Breast epithelium (tissue), 4 donors: ENCODE measurements at regions not wholly inside any gene's neighbourhood (a gene's known extent, or its start where the extent isn't known, plus 50 kb on each side); places are given as distances from the start of the nearest gene placed in this dataset.

ENCODE experiments used
- DNase-seq, 2 donors: peaks; one replicate each; pipeline ENCODE4 v3.0.0-alpha.2; 2019; ENCODE audit warnings: low spot score in 2 of 2
- H3K27ac ChIP-seq, 2 donors: fragments of 200-600 bp; sonication (generic) in 1 of 2; one replicate each; pipeline ENCODE4 v1.5.1; 2016 to 2019; ENCODE audit warnings: mild to moderate bottlenecking in 1 of 2
- H3K27me3 ChIP-seq, 2 donors: fragments of 200-600 bp; sonication (generic) in 1 of 2; one replicate each; pipeline versions ENCODE4 v1.5.1 to v1.6.0; 2017 to 2019; ENCODE audit warnings: control low read depth in 1 of 2, mild to moderate bottlenecking in 1 of 2
- H3K36me3 ChIP-seq: fragments of 200-600 bp; one replicate; pipeline ENCODE4 v1.5.1; 2019
- H3K4me1 ChIP-seq, 2 donors: fragments of 200-600 bp; sonication (generic); one replicate each; pipeline ENCODE4 v1.5.1; 2016 to 2019; ENCODE audit warnings: control low read depth in 1 of 2
- H3K4me3 ChIP-seq, 3 donors: fragments of 200-600 bp; sonication (generic); 1 replicate in 2 of 3; 2 replicates in 1 of 3; pipeline ENCODE4 v1.5.1; 2016 to 2019; ENCODE audit warnings: mild to moderate bottlenecking in 3 of 3, moderate library complexity in 2 of 3
- H3K9me3 ChIP-seq, 2 donors: fragments of 200-600 bp; sonication (generic) in 1 of 2; one replicate each; pipeline ENCODE4 v1.5.1; 2016 to 2019; ENCODE audit warnings: control low read depth in 1 of 2
- CTCF ChIP-seq, 3 donors: fragments of 450-650 bp; IDR thresholded peaks; one replicate each; pipeline ENCODE4 v1.5.1; 2016 to 2017; ENCODE audit warnings: antibody characterized with exemption in 3 of 3, mild to moderate bottlenecking in 3 of 3, moderate library complexity in 3 of 3
- POLR2A ChIP-seq: fragments of 450-650 bp; IDR thresholded peaks from one replicate; pipeline ENCODE4 v1.6.1; 2016; ENCODE audit warnings: antibody characterized with exemption, mild to moderate bottlenecking, moderate library complexity
- POLR2AphosphoS5 ChIP-seq, 3 donors: sonication (generic); formaldehyde crosslinking; IDR thresholded peaks; one replicate each; pipeline ENCODE4 v1.6.1; 2017; ENCODE audit warnings: antibody characterized with exemption in 3 of 3
- intact Hi-C: fragments of 100-400 bp; cut with DNase I; formaldehyde crosslinking; loops from one replicate; pipeline ENCODE4 v1.15.1; 2023; ENCODE audit warnings: low total_unique reads

DNA sequence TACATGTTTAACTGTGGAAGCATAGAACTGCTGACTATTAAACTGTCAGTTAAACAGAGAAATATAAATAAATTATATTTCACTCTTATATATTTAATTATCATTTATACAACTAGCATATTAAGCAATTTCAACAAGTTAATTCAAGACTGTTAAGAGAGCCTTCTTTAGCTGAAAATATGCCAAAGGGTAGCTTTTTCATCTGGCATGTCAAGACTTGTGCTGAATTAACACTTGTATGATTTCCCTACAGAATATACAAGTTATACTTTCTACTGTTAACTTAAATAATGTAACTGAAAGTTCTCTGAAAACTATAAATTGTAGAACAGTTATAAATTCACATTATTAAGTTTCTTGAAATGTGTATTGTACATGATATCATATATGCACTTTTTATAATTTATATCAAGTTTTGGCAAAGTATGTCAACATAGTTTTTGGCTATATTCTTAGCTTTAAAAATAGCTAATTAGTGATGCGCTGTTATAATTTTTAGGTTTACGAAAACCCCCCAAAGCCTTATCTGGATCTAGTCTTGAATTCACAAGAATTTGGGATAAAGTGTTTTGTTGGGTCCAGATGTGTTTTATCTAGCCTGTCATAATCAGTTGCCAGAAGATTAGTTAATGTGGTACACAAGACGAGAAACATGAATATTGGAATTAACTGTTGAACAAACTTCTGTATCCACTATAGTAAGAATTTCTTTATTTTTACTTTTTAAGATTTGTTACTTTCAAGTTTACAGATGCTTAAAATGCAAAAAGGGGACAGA, 231.1 kb upstream of the FOXP2 start:
- no peak for TF ChIP-seq POLR2A
- TF ChIP-seq POLR2AphosphoS5 (IDR thresholded peaks at IDR 0.05), result no peak
- no peak for TF ChIP-seq CTCF (IDR thresholded peaks at IDR 0.05)
- Histone ChIP-seq H3K4me3 (no peak overlapping the region), H3K27ac (no peak overlapping the region), H3K4me1 (no peaks in the 10 kb centered on the region), H3K36me3 (no peaks in the 10 kb centered on the region), H3K27me3 (no peaks in the 10 kb centered on the region), H3K9me3 (no peaks in the 10 kb centered on the region)
- DNase-seq, result no peak
- intact Hi-C loops, result no loop called here

DNA sequence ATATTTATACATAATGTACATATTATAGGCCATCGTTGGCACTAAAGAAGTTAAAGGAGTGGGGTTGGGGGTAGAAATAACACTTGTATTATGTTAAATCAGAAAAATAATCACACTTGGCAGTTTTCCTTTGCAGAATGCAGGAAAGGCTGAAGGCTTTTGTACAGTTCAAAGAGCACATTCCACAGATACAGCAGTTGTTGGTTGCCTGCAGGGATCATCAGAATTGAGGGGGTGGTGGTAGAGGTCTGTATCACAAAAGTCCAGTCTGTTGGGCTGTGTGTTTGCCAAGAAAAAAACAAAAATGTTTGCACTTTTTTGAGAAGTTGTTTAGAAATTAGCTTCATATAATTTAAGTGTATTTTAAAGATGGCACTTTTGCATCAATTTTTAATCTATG, 231.8 kb upstream of the FOXP2 start:
- intact Hi-C loops, result no loop called here
- Histone ChIP-seq H3K4me3 (no peak overlapping the region), H3K27me3 (no peaks in the 10 kb centered on the region)

GRCh38 chr7:114181280-114181679, 233.3 kb upstream of the FOXP2 start:
- Histone ChIP-seq H3K9me3 (no peaks in the 10 kb centered on the region), H3K36me3 (no peaks in the 10 kb centered on the region), H3K4me1 (no peaks in the 10 kb centered on the region), H3K27me3 (no peaks in the 10 kb centered on the region), H3K4me3 (no peak overlapping the region), H3K27ac (no peak overlapping the region)
- no peak for TF ChIP-seq CTCF (IDR thresholded peaks at IDR 0.05)
- no peak for TF ChIP-seq POLR2A
- no peak for TF ChIP-seq POLR2AphosphoS5 (IDR thresholded peaks at IDR 0.05)
- intact Hi-C loops, result no loop called here
- DNase-seq, result no peak

More for the DNA sequence above, 231.8 kb upstream of the FOXP2 start:
- no peak for DNase-seq
- TF ChIP-seq CTCF (IDR thresholded peaks at IDR 0.05) (no peak), POLR2AphosphoS5 (IDR thresholded peaks at IDR 0.05) (no peak), POLR2A (no peak)
- H3K4me1 ChIP-seq, result no peaks in the 10 kb centered on the region
- H3K27ac ChIP-seq, result no peak overlapping the region
- no peaks in the 10 kb centered on the region for H3K9me3 ChIP-seq
- no peaks in the 10 kb centered on the region for H3K36me3 ChIP-seq

DNA sequence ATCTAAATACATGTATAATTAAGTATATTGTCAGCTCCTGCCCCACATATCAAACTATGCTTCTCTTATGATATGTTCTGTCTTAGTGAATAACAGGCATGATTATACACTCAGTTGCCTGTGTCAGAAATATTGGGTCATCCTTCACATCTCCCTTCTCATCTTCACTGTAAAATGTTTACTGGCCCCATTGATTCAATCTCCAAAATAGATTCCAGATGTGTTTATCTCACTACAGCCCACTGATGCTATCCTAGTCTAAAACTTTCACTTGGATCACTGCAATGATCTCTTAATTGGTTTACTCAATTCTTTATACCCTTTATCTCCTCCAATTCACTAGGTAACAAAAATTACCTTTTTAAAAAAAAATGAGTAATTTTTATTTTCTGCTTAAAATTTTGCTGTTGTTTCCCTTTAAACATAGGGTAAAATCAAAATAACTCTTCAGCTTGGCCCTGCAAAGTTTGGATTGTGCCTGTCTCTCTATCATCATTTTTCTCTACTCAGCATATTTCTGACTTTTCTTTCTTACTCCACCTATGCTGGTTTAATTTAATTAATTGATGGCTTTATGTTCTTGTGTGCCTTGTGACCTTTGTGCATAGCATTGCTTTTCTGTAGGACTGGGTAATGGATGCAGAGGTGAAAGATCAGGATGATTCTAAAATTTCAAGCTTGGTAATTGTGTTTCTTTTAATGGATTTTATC, 233.9 kb upstream of the FOXP2 start:
- H3K27ac ChIP-seq, result no peak overlapping the region
- H3K4me3 ChIP-seq, result no peak overlapping the region
- DNase-seq, result no peak
- intact Hi-C loops, result no loop called here
- TF ChIP-seq POLR2AphosphoS5 (IDR thresholded peaks at IDR 0.05) (no peak), CTCF (IDR thresholded peaks at IDR 0.05) (no peak), POLR2A (no peak)
- H3K36me3 ChIP-seq, result no peaks in the 10 kb centered on the region
- H3K9me3 ChIP-seq, result no peaks in the 10 kb centered on the region
- no peaks in the 10 kb centered on the region for H3K27me3 ChIP-seq
- H3K4me1 ChIP-seq, result no peaks in the 10 kb centered on the region

DNA sequence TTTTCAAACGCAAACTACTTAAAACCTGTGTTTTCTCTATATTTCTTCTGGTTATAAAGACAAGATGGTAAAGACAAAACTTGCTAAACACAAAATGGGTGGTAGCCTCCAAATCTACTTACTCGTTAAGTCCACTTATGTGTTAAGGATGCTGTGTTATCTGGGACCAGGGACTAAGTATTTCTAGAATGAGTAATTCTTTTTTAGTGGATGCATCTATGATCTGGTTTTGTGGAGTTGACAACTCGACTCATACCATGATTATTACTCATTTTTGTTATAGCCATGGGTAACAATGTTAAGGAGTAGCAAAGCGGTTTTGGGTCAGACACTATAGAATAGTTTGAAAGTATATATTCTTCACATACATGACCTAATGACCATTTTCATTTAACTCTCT, 239.5 kb upstream of the FOXP2 start:
- Histone ChIP-seq H3K27ac (no peak overlapping the region), H3K36me3 (no peaks in the 10 kb centered on the region), H3K4me1 (no peaks in the 10 kb centered on the region), H3K27me3 (no peaks in the 10 kb centered on the region), H3K9me3 (no peaks in the 10 kb centered on the region), H3K4me3 (no peak overlapping the region)
- intact Hi-C loops, result no loop called here
- DNase-seq, result no peak
- TF ChIP-seq POLR2AphosphoS5 (IDR thresholded peaks at IDR 0.05), result no peak
- TF ChIP-seq CTCF (IDR thresholded peaks at IDR 0.05), result no peak
- TF ChIP-seq POLR2A, result no peak
